Smooth muscle cell (in vitro differentiated cells): ENCODE measurements at regions not wholly inside any gene's neighbourhood (a gene's known extent, or its start where the extent isn't known, plus 50 kb on each side); places are given as distances from the start of the nearest gene placed in this dataset.
A peak's percentile ranks its signal among the peaks of the same experiment; 100 is the strongest.

Experiments
- DNase-seq: peaks from one replicate; lab custom pipeline; 2025; ENCODE audit not compliant: unreplicated experiment; lab: John Stamatoyannopoulos, UW
- H2AFZ ChIP-seq: fragments of 200-600 bp; sonication (generic); 2 replicates; pipeline ENCODE4 v1.6.0; 2016; ENCODE audit warnings: antibody characterized with exemption, low read depth, mild to moderate bottlenecking
- H3F3A ChIP-seq: fragments of 200-600 bp; sonication (generic); 2 replicates; pipeline ENCODE4 v1.6.0; 2017; ENCODE audit warnings: antibody characterized with exemption, low read depth
- H3K27ac ChIP-seq: fragments of 200-600 bp; sonication (generic); 2 replicates; pipeline ENCODE4 v1.5.1; 2016; ENCODE audit warnings: low read depth, mild to moderate bottlenecking
- H3K27me3 ChIP-seq: fragments of 200-600 bp; sonication (generic); 2 replicates; pipeline ENCODE4 v1.6.1; 2016; ENCODE audit warnings: low read depth, mild to moderate bottlenecking
- H3K36me3 ChIP-seq: fragments of 200-600 bp; sonication (generic); 2 replicates; pipeline ENCODE4 v1.5.1; 2016; ENCODE audit warnings: low read depth
- H3K4me1 ChIP-seq: fragments of 200-600 bp; sonication (generic); 2 replicates; pipeline ENCODE4 v1.5.1; 2016; ENCODE audit warnings: low read depth
- H3K4me2 ChIP-seq: fragments of 200-600 bp; sonication (generic); 2 replicates; pipeline ENCODE4 v1.6.0; 2016; ENCODE audit warnings: mild to moderate bottlenecking
- H3K4me3 ChIP-seq: fragments of 200-600 bp; sonication (generic); 2 replicates; pipeline ENCODE4 v1.5.1; 2016; ENCODE audit warnings: mild to moderate bottlenecking
- H3K79me2 ChIP-seq: fragments of 200-600 bp; sonication (generic); 2 replicates; pipeline ENCODE4 v1.6.0; 2016; ENCODE audit warnings: low read depth, mild to moderate bottlenecking
- H3K9ac ChIP-seq: fragments of 200-600 bp; sonication (generic); 2 replicates; pipeline ENCODE4 v1.6.0; 2016; ENCODE audit warnings: low read depth
- H3K9me3 ChIP-seq: fragments of 200-600 bp; sonication (generic); replicated peaks from 2 replicates; pipeline ENCODE4 v1.5.1; 2016; ENCODE audit warnings: low read depth
- H4K20me1 ChIP-seq: fragments of 200-600 bp; sonication (generic); 2 replicates; pipeline ENCODE4 v1.6.0; 2016; ENCODE audit warnings: low read depth
- WGBS: methylation state at CpG from one replicate; pipeline ENCODE4 v1.1.7; 2016; ENCODE audit warnings: low lambda C conversion rate; 5-methylcytosine and 5-hydroxymethylcytosine counted together
- TF ChIP-seq, protein P1 (sequence below): fragments of 200-600 bp; sonication (generic); IDR thresholded peaks from 2 replicates; pipeline ENCODE4 v1.5.1; 2017; ENCODE audit warnings: borderline replicate concordance, mild to moderate bottlenecking, antibody characterized with exemption; ENCODE audit not compliant: insufficient read depth, poor library complexity, severe bottlenecking

DNA sequence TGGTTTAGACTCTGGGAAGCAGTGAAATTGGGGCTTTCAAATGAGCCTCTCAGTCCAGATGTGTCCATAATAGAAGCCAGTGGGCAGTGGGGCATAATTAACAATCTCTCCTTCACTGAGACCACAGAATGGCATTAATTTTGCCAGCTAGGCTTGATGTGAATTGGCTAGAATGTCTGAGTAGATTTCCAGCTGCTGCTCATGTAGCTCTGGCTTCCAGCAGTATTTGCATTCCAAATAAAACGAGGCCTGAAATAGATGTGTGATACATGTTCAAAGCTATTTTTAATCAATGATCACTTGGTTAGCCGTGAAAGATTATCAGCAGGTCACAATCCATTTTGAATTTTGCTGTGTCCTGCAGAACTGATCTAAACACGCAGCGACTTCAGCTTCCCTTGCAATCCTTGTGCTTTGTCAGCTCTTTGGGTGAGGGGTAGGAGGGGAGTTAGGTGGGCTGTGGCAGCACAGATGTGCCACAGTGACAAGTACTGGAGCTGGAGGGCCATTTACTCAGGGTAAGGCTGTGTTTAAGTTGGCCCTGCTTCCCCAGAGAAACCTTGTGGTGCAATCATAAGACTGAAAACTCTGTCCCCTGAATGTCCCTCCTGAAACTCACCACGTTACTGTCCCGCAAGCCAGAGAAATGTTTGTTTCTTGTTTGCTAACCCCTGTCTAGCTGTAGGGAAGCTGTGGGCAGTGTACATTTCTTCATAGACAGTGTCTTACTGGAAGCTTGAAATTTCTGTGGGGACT, 56.9 kb upstream of the TMEM178A start:
- H3K9ac ChIP-seq: no peak overlapping the region
- TF ChIP-seq, protein P1, sequence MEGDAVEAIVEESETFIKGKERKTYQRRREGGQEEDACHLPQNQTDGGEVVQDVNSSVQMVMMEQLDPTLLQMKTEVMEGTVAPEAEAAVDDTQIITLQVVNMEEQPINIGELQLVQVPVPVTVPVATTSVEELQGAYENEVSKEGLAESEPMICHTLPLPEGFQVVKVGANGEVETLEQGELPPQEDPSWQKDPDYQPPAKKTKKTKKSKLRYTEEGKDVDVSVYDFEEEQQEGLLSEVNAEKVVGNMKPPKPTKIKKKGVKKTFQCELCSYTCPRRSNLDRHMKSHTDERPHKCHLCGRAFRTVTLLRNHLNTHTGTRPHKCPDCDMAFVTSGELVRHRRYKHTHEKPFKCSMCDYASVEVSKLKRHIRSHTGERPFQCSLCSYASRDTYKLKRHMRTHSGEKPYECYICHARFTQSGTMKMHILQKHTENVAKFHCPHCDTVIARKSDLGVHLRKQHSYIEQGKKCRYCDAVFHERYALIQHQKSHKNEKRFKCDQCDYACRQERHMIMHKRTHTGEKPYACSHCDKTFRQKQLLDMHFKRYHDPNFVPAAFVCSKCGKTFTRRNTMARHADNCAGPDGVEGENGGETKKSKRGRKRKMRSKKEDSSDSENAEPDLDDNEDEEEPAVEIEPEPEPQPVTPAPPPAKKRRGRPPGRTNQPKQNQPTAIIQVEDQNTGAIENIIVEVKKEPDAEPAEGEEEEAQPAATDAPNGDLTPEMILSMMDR: no peak
- no peak for DNase-seq
- H4K20me1 ChIP-seq: no peaks in the 10 kb centered on the region
- 51% methylated on average over 6 of the region's 6 CpGs for WGBS
- no peaks in the 10 kb centered on the region for H3K36me3 ChIP-seq
- H3K9me3 ChIP-seq: no peaks in the 10 kb centered on the region
- no peaks in the 10 kb centered on the region for H3K27me3 ChIP-seq
- H3K27ac ChIP-seq: peak overlapping the region; percentile 25
- H3K4me3 ChIP-seq: no peak overlapping the region
- peak overlapping the region; percentile 21 for H3K4me2 ChIP-seq
- no peaks in the 10 kb centered on the region for H3F3A ChIP-seq
- peaks cover 15% of the 10 kb centered on the region for H3K4me1 ChIP-seq
- H3K79me2 ChIP-seq: no peaks in the 10 kb centered on the region
- peak overlapping the region; percentile 9 for H2AFZ ChIP-seq

DNA sequence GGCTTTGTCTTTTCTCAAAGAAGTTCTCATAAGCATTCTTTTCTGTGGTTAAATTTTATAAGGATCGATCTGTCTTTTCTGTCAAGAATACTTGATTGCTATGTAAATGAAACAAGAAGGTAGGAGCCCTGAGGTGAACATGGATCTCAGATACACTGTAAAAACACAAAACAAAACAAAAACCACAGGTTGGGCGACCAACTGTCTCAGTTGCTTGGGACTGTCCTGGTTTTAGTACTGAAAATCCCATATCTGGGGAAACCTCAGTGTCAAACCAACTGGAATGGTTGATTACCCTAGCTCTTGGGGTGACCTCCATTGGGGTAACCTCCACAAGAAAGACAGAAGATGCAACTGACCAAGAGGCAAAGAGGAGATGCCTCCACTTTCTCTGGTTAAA, 55.8 kb upstream of the TMEM178A start:
- Histone ChIP-seq H2AFZ (no peak overlapping the region), H3F3A (no peaks in the 10 kb centered on the region), H3K36me3 (no peaks in the 10 kb centered on the region), H3K9ac (no peak overlapping the region), H3K9me3 (no peaks in the 10 kb centered on the region), H3K4me3 (no peak overlapping the region), H3K79me2 (no peaks in the 10 kb centered on the region), H3K27ac (no peak overlapping the region), H3K27me3 (no peaks in the 10 kb centered on the region), H3K4me2 (no peak overlapping the region), H4K20me1 (no peaks in the 10 kb centered on the region), H3K4me1 (peaks cover 15% of the 10 kb centered on the region)
- WGBS: 94% methylated on average over 2 of the region's 2 CpGs
- no peak for DNase-seq
- TF ChIP-seq, protein P1: no peak

DNA sequence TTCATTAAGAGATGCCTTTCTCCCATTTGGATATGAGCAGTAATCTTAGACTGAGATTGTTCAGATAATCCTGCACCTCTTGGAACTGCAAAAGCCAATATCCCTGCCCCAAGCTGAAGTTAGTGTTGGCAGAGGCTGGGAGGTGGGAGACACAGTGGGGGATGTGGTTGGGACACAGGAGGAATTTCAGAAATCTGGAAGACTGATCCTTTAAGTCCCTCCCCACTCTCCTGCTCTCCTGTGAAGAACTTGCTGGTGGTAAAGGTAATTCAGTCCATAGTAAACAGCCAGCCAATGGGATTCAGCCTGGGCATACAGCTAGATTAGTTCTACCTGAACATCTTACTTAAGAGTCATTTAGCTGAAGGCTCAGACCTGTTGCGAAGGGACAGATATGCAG, 50.0 kb upstream of the TMEM178A start:
- 57% methylated on average over 1 of the region's 1 CpG for WGBS
- DNase-seq: no peak

More for the DNA sequence above, 50.0 kb upstream of the TMEM178A start:
- Histone ChIP-seq H3K4me3 (no peak overlapping the region), H3K27ac (no peak overlapping the region), H2AFZ (no peak overlapping the region), H4K20me1 (no peaks in the 10 kb centered on the region), H3K27me3 (no peaks in the 10 kb centered on the region), H3K4me2 (no peak overlapping the region), H3F3A (no peaks in the 10 kb centered on the region), H3K9me3 (no peaks in the 10 kb centered on the region), H3K36me3 (no peaks in the 10 kb centered on the region), H3K9ac (no peak overlapping the region), H3K4me1 (peaks cover 3% of the 10 kb centered on the region), H3K79me2 (no peaks in the 10 kb centered on the region)
- TF ChIP-seq, protein P1: no peak
